HG02759 (cell line): ENCODE measurements at regions not wholly inside any gene's neighbourhood (a gene's known extent, or its start where the extent isn't known, plus 50 kb on each side); places are given as distances from the start of the nearest gene placed in this dataset.
"Not testable (repeated sequence)": the region's sequence is repeated elsewhere in the genome, so short reads cannot be mapped to it uniquely, and the experiment has no call there.

Source experiments
- ATAC-seq: cut with Tn5 transposase; IDR thresholded peaks from one replicate; pipeline ENCODE4 v1.9.1; 2021; ENCODE audit warnings: mild to moderate bottlenecking, moderate library complexity; ENCODE audit not compliant: unreplicated experiment

DNA sequence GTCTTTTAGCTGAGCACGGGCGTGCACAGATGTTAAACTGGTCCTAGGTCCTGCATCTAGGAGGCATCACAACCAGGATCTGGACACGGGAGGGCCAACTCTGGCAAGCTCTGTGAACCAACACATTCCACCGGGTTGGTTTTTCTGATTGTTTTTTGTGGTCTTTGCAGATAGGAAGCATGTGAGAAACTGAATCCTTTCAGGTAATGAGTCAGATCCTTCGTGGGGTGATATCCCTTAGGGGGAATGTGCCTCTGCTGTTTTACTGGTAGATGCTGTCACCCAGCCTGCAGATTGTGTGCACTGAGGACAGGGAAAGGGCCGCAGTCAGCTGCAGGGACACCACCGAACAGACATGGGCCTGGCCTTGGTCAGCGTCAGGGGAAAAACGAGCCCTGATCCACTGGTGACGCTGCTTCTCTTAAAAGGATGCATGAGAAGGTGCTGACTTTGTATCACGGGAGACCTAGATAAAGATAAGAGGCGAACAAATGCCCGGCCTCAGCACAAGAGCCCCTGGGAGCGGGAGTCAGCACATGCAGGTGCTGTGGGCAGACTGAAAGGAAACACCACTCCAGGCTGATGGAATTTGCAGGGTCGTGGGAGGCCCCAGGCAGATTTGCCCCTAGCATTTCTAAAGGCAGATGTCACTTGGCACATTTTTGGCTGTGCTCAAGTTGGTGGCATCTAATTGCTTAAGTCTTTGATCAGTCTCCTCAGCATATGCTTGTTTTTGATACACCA lies 51.1 kb downstream of the DOP1B start:
- no peak for ATAC-seq

DNA sequence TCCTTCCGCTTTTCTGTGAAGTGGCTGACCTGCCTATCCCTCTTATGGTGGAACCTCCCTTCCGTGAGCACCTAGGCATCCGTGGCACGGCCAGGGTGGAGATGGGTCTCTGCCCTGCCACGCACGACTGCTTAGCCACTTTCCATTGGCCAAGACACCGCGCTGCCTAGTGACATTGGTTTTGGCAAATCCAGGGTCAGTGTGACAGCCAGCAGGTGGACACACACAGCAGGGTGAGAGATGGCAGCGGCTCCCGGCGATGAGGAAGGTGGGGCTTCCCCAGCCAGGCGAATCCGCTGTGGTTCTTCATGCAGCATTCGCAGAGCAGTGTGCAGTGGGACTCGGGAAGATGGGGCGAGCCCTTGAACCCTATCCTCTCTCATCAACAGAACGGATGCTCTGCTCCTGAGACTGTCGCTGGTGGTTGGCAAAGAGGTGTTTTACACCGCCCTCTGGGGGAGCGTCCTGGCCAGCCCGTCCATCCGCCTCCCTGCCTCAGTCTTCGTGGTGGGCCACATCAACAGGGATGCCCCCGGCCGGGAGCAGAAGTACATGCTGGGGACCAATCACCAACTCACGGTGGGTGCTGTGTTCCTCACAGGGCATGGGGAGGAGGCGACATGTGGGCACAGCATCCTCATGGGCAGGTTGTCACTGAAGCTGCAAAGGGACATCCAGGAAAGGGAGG lies 51.8 kb downstream of the DOP1B start:
- ATAC-seq: no peak

DNA sequence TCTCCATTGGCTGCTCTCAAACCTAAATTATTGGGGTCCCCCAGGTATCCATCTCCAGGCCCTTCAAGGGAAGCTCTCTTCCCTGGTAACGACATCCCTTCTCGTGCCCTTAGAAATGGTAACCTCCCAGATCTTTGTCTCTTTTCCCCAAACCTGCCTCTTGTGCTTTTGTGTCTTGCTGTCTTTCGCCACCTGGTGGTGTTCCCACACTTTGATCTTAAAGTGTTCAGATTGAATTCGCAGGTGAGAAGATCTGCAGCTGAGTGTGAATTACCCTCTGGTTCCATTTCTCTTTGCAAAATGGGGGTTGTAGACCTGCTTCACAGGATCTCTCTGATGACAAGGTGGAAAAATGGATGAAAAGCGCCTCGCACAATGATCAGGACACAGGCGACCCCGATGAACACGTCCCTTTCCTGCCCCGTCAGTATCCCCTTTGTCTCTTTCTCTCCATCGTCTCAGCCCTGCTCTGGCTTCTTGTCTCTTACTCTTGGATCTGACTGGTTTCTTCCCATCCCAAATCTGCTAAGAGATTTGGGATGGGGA lies 53.1 kb downstream of the DOP1B start:
- no peak for ATAC-seq

DNA sequence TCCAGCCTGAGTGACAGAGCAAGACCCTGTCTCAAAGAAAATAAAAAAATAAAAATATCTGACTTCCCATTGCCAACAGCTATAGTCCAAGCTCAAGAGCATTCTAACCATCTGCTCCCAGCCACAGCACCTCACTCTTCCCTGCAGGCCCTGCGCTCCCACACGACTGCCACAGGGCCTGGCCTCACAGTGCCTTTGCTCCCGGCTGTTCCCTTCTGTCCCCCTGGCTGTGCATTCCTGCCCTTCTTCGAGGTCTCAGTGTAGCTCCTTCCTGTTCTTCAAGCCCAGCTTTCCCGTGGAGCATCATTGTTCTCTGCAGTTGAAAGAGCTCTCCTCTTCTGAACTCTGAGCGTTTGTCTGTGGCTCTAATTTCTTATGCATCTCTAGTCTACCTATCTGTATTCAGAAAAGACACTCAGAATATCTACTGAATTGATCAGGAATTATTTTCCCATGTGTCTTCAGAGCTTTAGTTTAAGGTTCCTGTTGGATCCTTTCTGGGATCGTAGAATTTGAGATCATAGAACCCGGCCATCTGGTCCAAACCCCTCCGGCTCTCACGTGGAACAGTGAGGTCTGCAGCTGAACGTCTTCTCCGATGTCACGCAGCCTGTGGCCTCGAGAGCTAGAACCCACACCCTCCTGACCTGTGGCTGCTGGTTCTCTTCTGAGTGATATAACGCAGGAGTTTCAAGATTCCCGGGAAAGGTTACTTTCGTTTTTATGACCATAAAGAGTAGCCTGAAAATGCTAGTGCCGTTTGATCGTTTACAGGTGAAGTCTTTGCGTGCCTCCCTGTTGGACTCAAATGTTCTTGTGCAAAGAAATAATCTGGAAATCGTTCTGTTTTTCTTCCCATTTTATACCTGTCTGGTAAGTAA lies 54.4 kb downstream of the DOP1B start:
- no peak for ATAC-seq

DNA sequence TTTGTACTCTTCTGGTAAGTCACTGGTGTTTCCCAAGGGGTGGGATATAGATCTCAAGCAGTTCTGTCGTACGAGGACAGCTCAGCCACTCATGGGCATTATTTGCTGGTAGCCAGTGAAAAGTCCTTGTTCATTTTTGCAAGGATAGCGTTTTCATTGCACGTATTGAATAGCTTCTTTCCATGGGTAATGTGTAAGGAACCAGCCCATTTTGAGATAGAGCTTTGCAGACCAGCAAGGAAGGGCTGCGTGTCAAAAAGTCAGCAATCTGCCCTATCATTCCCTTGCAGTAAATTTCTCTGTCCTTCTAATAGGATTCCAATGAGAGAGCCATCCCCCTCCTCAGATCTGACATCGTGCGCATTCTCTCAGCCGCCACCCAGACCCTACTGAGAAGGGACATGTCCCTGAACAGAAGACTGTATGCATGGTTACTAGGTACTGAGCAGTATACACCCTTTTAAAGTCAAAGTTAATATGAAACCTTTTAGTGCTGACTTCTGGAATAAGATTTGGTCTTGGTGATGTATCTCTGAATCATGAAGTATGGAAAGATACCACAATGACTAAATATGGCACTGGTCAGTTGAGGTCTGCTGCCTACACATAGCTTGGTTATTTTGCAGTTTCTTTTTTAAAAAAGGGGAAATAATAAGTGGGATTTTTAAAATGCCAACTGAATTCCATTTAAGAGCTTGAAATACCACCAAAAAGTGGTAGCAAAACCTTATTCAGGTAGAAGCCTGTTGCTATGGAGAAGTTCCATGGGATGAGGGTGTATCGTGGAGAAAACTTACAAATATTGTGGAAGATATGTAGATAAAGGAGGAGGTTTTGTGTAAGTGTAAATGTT lies 55.3 kb downstream of the DOP1B start:
- no peak for ATAC-seq

DNA sequence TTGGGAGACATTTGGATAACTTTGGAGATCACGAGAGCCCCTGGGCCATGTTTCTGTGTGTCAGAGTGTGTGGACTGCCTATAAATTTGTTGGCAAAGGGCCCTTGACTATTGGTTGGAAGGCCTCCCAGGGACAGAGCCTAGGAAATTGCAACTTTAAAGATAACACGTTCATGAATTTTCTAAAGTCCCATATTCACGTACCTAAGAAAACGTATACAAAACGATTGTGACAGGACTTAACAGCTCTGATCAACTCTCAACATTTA lies 55.8 kb downstream of the DOP1B start:
- no peak for ATAC-seq

DNA sequence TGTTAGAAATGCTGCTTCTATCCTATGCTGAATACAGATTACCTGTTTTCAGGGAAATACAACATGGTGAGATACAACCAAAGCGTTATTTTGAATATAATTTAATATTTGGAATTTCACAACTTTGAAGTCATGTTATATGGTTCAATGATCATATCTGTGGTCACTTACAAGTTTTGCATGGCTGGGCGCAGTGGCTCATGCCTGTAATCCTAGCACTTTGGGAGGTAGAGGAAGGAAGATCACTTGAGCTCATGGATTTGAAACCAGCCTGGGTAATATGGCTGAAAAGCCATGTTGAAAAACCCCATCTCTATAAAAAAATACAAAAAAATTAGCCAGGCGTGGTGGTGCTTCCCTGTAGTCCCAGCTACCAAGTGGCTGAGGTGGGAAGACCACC lies 57.9 kb downstream of the DOP1B start:
- no peak for ATAC-seq

DNA sequence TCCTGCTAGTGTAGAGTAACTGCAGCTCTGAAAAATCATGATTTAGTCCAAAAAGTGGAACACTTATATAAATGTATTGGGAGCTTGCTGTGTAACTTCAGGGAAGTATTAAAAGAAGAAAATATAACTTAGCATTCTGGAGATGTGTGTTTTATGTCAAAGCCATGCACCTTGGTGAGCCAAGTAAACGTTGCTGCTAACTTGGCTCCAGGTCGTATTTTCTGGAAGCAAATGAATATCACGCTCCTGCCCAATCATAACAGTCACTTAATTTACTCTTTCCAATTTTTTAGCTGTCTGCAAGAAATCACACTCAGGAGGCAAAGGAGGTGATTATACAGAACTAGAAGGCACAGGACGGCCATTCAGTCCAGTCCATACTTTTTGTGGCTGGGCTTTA lies 61.1 kb downstream of the DOP1B start:
- ATAC-seq: no peak

DNA sequence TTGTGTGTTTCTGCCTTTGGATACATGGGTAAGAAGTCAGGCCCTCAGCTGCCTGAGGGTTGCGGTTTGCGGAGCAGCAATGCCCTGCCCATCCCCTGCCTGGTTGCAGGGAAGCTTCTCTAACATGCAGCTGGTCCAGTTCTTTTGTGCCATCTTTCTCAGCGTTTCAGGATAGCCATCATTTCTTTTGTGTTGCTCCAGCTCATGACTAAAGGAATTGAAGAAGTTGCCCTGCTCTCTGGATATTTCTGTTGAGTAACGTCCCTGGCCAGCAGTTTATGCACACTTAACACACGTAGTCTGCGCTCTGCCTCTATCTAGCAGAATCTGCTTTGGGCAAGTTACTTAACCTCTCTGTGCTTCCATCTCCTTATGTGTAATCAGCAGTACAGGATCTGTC lies 62.1 kb downstream of the DOP1B start:
- no peak for ATAC-seq

DNA sequence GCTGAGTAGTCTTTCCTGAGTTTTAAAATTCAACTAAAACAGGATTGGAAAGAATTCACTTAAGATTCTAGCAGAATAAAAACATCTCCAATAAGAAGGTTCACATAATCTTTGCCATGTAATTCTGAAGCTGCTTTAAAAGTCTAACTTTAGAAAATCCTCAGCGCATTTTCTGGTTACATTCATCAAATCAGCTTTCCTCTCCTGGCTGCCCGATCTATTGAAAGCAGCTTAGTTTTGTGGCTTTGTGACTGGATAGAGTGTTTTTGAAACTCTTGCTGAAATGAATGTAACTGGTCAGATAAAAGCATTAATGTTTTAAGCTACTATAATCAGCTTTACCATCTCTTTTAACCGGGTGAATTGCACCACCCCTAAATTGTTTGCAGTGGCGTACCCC lies 66.8 kb downstream of the DOP1B start:
- no peak for ATAC-seq

DNA sequence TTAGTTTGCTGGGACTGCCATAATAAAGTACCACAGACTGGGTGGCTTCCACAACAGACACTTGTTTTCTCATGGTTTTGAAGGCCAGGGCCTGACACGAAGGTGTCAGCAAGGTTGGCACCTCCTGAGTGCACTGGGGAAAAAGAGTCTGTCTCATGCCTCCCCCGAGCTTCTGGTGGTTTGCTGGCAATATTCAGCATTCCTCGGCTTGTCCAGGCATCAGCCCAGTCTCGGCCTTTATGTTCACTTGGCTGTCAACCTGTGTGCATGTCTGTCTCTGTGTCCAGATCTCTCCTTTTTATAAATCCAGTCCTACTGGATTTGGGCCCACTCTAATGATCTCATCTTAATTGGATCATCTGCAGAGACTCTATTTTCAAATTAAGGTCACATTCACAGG lies 72.6 kb downstream of the DOP1B start:
- ATAC-seq: no peak

DNA sequence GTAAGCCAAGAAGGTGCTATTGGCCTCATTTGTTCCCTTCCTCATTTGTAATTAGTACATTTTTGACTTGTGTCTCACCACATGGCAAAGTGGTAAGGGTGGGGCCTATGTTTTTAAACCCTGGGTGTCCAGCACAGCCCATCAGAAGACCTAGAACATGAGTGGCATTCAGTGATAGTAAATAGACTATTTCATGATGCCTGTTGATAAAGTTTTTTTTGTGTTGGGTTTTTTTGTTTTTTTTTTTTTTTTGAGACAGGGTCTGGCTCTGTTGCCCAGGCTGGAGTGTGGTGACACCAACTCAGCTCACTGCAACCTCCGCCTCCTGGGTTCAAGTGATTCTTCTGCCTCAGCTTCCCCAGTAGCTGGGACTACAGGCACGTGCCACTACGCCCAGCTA lies 74.8 kb downstream of the DOP1B start:
- not testable (repeated sequence) for ATAC-seq

DNA sequence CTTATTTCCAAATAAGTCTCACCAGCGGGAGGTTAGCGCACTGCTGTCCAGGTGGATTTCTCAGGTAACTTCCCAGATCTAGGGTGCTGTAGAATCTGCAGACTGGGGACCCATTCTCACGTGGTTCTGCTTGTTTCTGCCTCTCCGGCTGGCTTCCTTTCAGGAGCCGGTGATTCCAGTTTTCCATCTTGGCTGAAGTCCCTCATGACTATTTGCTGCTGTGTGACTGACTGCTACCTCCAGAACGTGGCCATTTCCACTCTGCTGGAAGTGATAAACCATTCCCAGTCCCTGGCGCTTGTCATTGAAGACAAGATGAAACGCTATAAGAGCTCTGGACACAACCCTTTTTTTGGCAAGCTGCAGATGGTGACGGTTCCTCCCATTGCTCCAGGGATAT lies 76.0 kb downstream of the DOP1B start:
- ATAC-seq: no peak

DNA sequence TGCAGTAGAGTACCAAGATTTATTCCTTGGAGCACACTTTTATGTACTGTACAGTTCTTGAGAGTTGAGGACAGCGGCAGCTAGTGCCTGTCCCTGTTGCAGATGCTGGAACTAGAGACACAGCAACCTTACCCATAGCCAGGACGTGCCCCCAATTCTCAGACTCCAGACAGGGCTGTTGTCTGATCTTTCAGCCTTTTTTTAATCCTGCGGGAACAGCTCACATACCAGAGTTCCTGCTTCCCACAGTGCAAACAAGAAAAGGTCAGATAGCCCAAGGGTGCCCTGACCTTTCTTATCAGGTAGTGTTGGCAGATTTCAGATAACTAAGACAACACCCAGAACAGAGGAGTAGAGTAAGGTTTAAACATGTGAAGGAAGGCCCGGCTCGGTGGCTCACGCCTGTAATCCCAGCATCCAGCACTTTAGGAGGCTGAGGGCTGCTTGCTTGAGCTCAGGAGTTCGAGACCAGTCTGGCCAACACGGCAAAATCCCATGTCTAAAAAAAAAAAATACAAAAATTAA lies 78.5 kb downstream of the DOP1B start:
- no peak for ATAC-seq

DNA sequence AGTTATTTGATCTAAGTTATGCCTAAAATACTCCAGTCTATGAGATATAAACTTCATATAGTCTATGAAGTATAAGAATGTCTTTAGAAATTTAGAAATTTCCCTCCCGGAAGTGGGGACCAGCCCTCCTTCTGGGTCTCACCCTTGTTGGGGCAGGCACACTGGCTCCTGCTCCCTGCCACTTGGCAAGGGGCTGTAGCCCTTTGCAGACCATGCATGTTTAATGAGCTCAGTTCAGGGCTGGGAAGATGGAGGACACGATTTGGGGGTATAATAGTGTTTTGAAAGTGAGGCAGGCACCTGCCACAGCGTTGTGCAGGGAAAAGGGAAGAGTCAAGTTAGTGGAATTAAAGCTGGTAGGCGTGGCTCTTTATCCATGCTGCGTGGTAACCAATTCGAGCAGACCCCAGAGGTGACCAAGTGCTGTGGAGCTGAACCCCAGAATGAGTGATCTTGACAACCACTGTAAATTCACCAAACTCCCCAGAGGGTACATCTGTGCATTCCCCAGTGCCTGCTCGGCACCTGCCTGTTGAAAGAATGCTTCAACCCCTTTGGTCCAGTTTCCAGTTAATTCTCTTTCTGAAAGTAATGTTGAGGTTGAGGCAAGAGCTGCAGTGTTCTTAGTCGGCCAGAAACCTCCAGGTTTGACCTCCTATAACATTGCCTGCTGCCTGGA lies 79.6 kb downstream of the DOP1B start:
- ATAC-seq: peak; percentile 67

DNA sequence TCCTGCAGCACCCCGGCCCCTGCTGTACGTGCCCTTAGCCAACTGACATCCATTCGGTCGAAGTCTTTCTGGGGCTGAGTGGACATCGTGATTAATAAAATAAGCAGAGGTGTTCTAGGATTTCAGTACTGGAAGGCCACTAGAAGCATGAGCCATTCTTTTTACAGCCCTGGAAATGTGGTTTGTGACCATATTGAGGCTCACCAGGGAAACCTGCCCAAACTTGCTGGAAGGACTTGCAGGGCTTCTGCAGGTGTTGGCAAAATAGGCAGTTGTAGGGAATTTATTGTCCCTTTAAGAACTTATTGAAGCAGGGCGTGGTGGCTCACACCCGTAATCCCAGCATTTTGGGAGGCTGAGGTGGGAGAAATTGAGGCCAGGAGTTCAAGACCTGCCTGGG lies 80.8 kb downstream of the DOP1B start:
- ATAC-seq: no peak

DNA sequence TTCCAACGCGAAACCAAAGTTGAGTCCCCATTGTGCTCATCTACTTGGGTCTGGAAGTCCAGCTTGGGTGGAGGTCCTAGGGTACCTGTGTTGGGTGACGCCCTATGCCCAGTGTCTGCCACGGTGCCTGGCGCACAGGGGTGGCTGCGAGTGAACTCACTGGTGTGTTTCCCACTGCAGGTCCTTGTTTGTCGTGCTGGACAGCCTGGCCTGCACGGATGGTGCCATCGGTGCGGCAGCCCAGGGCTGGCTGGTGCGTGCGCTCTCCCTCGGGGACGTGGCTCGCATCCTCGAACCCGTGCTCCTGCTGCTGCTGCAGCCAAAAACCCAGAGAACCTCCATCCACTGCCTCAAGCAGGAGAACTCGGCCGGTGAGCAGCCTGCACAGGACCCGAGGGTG lies 80.4 kb upstream of the MORC3 start:
- no peak for ATAC-seq

DNA sequence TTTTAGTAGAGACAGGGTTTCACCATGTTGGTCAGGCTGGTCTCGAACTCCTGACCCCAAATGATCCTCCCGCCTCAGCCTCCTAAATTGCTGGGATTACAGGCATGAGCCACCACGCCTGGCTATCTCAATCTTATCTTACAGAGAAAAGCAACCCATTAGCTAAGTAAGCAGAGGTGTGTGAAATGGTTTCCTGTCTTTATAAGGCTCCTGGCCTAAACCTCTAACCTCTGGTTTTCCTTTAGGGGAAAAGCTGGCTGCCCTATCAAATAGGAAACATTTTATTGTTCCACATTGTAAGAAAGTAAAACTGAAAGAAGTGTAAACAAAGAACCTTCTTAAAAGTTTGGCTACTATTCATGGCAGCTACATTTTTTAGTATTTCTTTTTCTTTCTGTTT lies 78.3 kb upstream of the MORC3 start:
- no peak for ATAC-seq

DNA sequence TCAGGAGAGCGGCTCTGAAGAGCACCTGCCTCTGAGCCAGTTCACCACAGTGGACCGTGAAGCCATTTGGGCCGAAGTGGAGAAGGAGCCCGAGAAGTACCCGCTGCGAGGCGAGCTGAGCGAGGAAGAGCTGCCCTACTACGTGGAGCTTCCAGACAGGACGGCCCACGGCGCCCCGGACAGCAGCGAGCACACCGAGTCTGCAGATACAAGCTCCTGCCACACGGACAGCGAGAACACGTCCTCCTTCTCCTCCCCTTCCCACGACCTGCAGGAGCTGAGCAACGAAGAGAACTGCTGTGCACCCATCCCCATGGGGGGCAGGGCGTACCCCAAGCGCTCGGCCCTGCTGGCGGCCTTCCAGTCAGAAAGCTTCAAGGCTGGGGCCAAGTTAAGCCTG lies 74.9 kb upstream of the MORC3 start:
- ATAC-seq: no peak

DNA sequence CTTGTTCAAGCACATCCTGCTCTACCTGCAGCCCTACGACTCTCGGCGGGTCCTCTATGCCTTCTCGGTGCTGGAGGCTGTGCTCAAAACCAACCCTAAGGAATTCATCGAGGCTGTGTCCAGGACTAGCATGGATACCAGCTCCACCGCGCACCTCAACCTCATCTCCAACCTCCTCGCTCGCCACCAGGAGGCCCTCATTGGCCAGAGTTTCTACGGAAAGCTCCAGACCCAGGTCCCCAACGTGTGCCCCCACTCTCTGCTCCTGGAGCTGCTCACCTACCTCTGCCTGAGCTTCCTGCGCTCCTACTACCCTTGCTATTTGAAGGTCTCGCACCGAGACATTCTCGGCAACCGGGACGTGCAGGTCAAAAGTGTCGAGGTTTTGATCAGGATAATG lies 74.3 kb upstream of the MORC3 start:
- ATAC-seq: no peak
